HG02678 (cell line): ENCODE measurements at regions not wholly inside any gene's neighbourhood (a gene's known extent, or its start where the extent isn't known, plus 50 kb on each side); places are given as distances from the start of the nearest gene placed in this dataset.

Experiments used
- ATAC-seq: cut with Tn5 transposase; IDR thresholded peaks from one replicate; pipeline ENCODE4 v1.9.1; 2021; ENCODE audit warnings: mild to moderate bottlenecking, moderate library complexity; ENCODE audit not compliant: unreplicated experiment

DNA sequence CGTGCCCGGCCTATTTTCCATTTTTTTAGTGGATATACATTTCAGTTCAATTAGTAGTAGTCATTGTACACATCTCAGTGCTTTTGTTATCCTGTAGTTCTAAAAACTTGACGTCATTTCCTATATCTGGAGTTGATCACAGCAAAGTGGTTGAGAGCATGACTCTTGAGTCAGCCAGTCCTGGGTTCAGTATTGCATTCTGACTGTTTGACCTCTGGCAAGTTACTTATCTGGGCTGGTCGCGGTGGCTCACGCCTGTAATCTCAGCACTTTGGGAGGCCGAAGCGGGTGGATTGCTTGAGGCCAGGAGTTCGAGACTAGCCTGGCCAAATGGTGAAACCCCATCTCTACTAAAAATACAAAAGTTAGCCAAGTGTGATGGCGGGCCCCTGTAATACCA, 50.4 kb upstream of the PPM1B start:
- no peak for ATAC-seq
